Muscle layer of colon (tissue), 2 donors: ENCODE measurements at regions not wholly inside any gene's neighbourhood (a gene's known extent, or its start where the extent isn't known, plus 50 kb on each side); places are given as distances from the start of the nearest gene placed in this dataset.

ENCODE experiments used
- H3K27ac ChIP-seq: one replicate; pipeline ENCODE4 v1.7.0; 2013; ENCODE audit warnings: low read depth, mild to moderate bottlenecking, low read length, moderate library complexity
- H3K27me3 ChIP-seq, 2 donors: one replicate each; pipeline ENCODE4 v1.7.0; 2013; ENCODE audit warnings: low read length in 2 of 2, mild to moderate bottlenecking in 2 of 2; ENCODE audit not compliant: insufficient read depth in 2 of 2, control insufficient read depth in 1 of 2
- H3K36me3 ChIP-seq: one replicate; pipeline ENCODE4 v1.7.0; 2013; ENCODE audit warnings: mild to moderate bottlenecking, low read length; ENCODE audit not compliant: insufficient read depth
- H3K4me1 ChIP-seq: one replicate; pipeline ENCODE4 v1.7.0; 2013; ENCODE audit warnings: mild to moderate bottlenecking, low read length; ENCODE audit not compliant: insufficient read depth
- H3K4me3 ChIP-seq, 2 donors: one replicate each; pipeline ENCODE4 v1.7.0; 2013; ENCODE audit warnings: low read length in 2 of 2, low read depth in 1 of 2, mild to moderate bottlenecking in 1 of 2, moderate library complexity in 1 of 2
- H3K9ac ChIP-seq: one replicate; pipeline ENCODE4 v1.7.0; 2013; ENCODE audit warnings: low read length
- H3K9me3 ChIP-seq: one replicate; pipeline ENCODE4 v1.7.0; 2013; ENCODE audit warnings: mild to moderate bottlenecking, low read length
- donor health status: abdominal sarcoma.
- donor health status: Adenocarcinoma of cecum.

- Histone ChIP-seq H3K27ac (peak overlapping the region; percentile 87), H3K4me1 (peaks cover 23% of the 10 kb centered on the region), H3K36me3 (no peaks in the 10 kb centered on the region), H3K27me3 (no peaks in the 10 kb centered on the region), H3K9ac (no peak overlapping the region), H3K9me3 (no peaks in the 10 kb centered on the region), H3K4me3 (peak overlapping the region in 1 of 2 donors; percentile 28)
Observed at GRCh38 chr9:95771556-95772246, 103.8 kb upstream of the ERCC6L2 start.

DNA sequence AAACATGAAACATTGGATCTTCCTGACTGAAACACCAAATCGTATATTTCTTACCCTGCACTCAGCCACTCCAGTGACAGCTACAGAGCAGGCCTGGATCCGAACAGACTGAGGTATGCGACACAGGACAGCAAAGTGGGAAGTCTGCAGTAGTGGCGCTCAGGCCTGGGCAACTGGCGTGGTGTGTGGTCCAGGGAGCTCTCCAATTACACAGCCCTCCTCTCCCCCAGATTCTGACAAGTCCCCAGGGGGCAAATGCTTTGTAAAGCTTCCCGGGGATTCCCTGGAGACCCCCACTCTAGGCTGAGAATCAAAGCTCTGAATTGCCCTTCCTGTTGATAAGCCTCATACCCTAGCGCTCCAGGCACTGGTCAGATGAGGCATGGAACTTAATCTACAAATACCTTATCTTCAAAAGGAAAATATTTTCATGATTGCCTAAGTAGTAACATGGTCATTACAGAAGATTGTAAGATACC is 104.8 kb upstream of the ERCC6L2 start:
- H3K9me3 ChIP-seq = no peaks in the 10 kb centered on the region
- no peak overlapping the region for H3K9ac ChIP-seq
- no peaks in the 10 kb centered on the region for H3K27me3 ChIP-seq
- H3K36me3 ChIP-seq = no peaks in the 10 kb centered on the region
- H3K27ac ChIP-seq = peak overlapping the region; percentile 87
- H3K4me1 ChIP-seq = peaks cover 23% of the 10 kb centered on the region
- H3K4me3 ChIP-seq = no peak overlapping the region

DNA sequence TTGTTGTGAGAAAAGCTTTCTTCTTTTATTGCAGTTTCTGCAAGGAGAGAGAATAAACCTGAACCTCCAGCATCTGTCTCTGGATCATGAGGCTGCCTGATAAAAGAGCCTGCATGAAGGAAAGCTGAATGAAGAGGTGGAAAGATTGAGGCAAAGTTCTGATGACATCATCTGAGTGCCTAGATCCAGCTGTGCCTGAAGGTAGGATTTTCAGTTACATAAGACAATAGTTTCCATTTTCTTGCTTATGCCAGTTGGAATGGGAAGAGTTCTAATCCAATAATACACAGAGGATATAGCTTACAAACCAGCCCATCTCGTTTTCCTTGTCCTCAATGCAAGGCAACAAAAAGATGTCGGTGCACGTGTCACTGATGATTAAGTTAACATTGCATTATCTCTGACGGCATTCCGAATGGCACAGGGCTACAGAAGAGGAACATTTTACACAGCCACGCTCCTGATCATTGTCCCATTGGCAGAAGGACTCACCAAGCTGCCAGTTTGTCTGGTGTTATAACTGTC is 105.5 kb upstream of the ERCC6L2 start:
- no peak overlapping the region for H3K4me3 ChIP-seq
- no peaks in the 10 kb centered on the region for H3K27me3 ChIP-seq
- no peak overlapping the region for H3K27ac ChIP-seq
- peaks cover 23% of the 10 kb centered on the region for H3K4me1 ChIP-seq
- H3K9ac ChIP-seq = no peak overlapping the region
- H3K36me3 ChIP-seq = no peaks in the 10 kb centered on the region
- H3K9me3 ChIP-seq = no peaks in the 10 kb centered on the region

DNA sequence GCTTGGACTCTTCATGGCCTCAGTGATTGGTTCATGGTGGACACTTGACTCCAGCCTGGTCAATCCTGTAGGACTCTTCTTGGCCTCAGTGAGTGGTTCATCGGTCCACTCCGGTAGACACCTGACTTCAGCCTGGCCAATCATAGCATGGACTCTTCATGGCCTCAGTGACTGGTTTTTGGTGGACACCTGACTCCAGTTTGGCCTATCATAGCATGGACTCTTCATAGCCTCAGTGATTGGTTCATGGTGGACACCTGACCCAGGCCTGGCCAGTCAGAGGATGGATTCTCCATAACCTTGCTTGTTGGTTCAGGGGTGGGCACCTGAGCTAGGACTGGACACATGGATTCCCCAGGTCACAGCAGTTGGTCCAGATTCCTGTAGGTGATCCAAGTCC is 106.0 kb upstream of the ERCC6L2 start:
- Histone ChIP-seq H3K4me1 (peaks cover 23% of the 10 kb centered on the region), H3K9me3 (no peaks in the 10 kb centered on the region), H3K36me3 (no peaks in the 10 kb centered on the region), H3K9ac (no peak overlapping the region), H3K27ac (no peak overlapping the region), H3K4me3 (no peak overlapping the region), H3K27me3 (no peaks in the 10 kb centered on the region)

DNA sequence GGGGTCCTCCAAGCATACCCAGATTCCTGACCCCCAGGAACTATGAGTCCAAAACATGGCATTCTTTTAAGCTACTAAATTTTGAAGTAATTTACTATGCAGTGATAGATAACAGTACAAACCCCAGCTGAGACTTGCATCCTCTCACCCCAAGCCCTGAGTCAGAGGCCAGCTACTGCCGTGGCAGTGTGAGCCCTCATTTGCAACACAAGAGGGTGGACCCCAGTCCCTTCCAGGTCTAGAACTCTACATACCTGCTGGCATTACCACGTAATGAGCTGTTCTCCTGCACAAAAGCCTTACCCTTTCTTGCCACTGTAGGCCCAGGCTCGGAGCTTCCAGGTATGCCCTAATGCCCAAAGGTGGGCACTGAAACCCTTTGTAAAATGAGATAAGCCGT is 108.6 kb upstream of the ERCC6L2 start:
- Histone ChIP-seq H3K27ac (no peak overlapping the region), H3K9me3 (no peaks in the 10 kb centered on the region), H3K27me3 (no peaks in the 10 kb centered on the region), H3K4me3 (no peak overlapping the region), H3K4me1 (peaks cover 11% of the 10 kb centered on the region), H3K9ac (no peak overlapping the region), H3K36me3 (no peaks in the 10 kb centered on the region)

DNA sequence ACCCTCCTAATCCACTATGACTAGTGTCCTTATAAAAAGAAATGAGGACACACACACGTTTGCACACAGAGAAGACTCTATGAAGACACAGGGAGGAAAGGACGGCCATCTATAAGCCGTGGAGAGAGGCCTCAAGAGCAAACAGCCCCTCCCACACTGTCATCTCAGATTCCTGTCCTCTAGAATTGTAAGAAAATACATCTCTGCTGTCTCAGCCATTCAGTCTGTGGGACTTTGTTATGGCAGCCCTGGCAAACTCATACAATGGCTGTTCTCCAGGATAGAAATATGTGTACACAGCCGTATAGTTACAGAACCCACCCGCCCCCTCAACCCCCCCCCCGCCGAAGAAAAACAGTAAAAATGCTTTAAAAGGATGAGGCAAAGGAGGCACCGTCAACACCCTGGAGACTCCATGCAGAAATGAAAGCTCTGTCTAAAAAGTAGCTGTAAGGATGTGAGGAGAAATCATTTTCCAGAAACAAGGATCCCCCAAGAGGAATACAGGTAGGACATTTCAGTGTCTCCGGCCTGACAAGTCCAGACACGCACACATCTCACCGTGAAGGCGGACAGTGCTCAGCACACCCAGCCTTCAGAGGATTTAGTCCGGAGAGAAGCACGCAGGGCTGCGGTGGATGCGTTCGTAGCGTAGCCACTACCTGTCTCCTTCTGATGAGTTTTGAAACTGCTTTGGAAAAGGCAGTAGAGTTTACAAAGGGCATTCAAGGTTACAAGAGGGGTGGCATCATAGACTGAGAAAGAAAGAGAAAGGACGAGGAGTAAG is 110.8 kb upstream of the ERCC6L2 start:
- Histone ChIP-seq H3K27ac (peak overlapping the region; percentile 58), H3K27me3 (no peaks in the 10 kb centered on the region), H3K9me3 (no peaks in the 10 kb centered on the region), H3K4me1 (peaks cover 6% of the 10 kb centered on the region), H3K4me3 (peak overlapping the region; percentile 13 to 42), H3K9ac (no peak overlapping the region), H3K36me3 (no peaks in the 10 kb centered on the region)

DNA sequence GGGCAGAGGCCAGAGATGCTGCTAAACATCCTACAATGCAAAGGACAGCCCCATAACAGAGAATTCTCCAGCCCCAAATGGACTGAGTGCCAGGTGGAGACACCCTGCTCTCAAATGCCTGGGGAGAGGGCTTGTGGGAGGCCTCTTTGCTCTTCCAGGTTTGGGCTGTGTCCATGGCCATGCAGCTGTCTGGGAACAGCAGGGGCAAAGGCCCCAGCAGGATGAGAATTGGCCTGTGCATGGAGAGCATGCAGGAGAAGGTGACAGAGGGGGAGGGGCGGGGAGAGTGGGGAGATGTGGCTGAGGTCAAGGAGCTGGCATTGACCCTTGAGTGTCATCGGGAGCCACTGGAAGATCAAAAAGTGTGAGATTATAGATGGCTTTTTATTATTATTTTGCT is 111.5 kb upstream of the ERCC6L2 start:
- Histone ChIP-seq H3K27ac (no peak overlapping the region), H3K27me3 (no peaks in the 10 kb centered on the region)

DNA sequence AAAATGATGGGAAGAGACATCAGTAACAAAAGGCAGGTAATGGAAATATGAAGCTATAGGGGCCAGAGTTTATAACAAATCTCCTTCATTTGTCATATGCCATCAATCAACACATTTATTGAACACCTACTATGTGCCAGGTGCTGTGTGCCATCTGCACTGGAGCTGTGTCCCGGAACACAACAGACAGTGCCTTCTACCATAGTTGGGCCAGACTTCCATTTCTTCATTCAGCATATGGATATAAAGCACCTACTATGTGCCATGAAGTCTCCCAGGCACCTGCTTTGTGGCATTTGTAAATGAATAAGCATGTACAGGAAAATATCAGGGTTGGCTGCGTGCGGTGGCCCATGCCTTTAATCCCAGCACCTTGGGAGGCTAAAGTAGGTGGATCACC is 112.5 kb upstream of the ERCC6L2 start:
- Histone ChIP-seq H3K27me3 (no peaks in the 10 kb centered on the region), H3K4me3 (no peak overlapping the region), H3K4me1 (peaks cover 6% of the 10 kb centered on the region), H3K36me3 (no peaks in the 10 kb centered on the region), H3K27ac (no peak overlapping the region), H3K9ac (no peak overlapping the region), H3K9me3 (no peaks in the 10 kb centered on the region)

More for the DNA sequence above, 111.5 kb upstream of the ERCC6L2 start:
- no peaks in the 10 kb centered on the region for H3K36me3 ChIP-seq
- H3K4me3 ChIP-seq = no peak overlapping the region
- H3K4me1 ChIP-seq = peaks cover 6% of the 10 kb centered on the region
- H3K9ac ChIP-seq = no peak overlapping the region
- no peaks in the 10 kb centered on the region for H3K9me3 ChIP-seq

GRCh38 chr9:95762322-95762721 is 113.2 kb upstream of the ERCC6L2 start:
- Histone ChIP-seq H3K9ac (no peak overlapping the region), H3K4me3 (no peak overlapping the region), H3K9me3 (no peaks in the 10 kb centered on the region), H3K27ac (no peak overlapping the region), H3K4me1 (peaks cover 7% of the 10 kb centered on the region), H3K27me3 (no peaks in the 10 kb centered on the region), H3K36me3 (no peaks in the 10 kb centered on the region)

DNA sequence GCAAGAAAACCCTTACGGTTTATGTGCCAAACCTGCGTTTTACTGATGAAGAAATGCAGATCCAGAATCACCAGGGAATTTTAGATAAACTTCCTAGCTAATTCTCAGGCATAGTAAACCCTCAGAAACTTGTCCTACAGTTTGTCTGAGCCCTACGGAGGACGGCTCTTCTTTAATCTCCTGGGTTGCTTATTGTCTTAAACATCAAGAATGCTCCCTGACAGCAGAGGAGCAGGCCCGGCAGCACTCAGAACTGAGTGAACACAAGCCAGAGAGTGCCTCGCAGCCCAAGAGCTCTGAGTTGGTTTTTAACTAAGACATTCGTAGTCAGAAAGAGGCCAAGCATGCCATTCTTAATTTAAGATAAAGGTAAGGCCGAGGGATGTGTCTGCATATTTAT is 114.7 kb upstream of the ERCC6L2 start:
- H3K27ac ChIP-seq = no peak overlapping the region
- peaks cover 12% of the 10 kb centered on the region for H3K4me1 ChIP-seq
- no peaks in the 10 kb centered on the region for H3K9me3 ChIP-seq
- no peak overlapping the region for H3K9ac ChIP-seq
- H3K27me3 ChIP-seq = no peaks in the 10 kb centered on the region
- no peak overlapping the region for H3K4me3 ChIP-seq
- H3K36me3 ChIP-seq = no peaks in the 10 kb centered on the region

- Histone ChIP-seq H3K27ac (no peak overlapping the region), H3K9ac (no peak overlapping the region), H3K4me3 (no peak overlapping the region), H3K9me3 (no peaks in the 10 kb centered on the region), H3K4me1 (peaks cover 35% of the 10 kb centered on the region), H3K36me3 (no peaks in the 10 kb centered on the region), H3K27me3 (no peaks in the 10 kb centered on the region)
Observed at GRCh38 chr9:95757439-95757838, 118.1 kb upstream of the ERCC6L2 start.
